SK-N-SH (cell line): ENCODE measurements at regions not wholly inside any gene's neighbourhood (a gene's known extent, or its start where the extent isn't known, plus 50 kb on each side); places are given as distances from the start of the nearest gene placed in this dataset.

Source experiments
- CTCF ChIP-seq: fragments of 200-600 bp; sonication (generic); IDR thresholded peaks from 2 replicates; pipeline ENCODE4 v1.6.1; 2017; ENCODE audit warnings: antibody characterized with exemption, mild to moderate bottlenecking, moderate library complexity
- EP300 ChIP-seq, 2 experiments: IDR thresholded peaks; 2 replicates each; pipeline versions ENCODE4 v1.4.0 to v1.6.1; 2012; ENCODE audit warnings: borderline replicate concordance in 1 of 2, low read depth in 1 of 2, low read length in 1 of 2
- MAX ChIP-seq: IDR thresholded peaks from 2 replicates; pipeline ENCODE4 v1.4.0; 2012; ENCODE audit warnings: low read depth
- POLR2AphosphoS5 ChIP-seq: IDR thresholded peaks from 2 replicates; pipeline ENCODE4 v1.6.1; 2012; ENCODE audit warnings: low read depth, low read length
- RXRA ChIP-seq: IDR thresholded peaks from 2 replicates; pipeline ENCODE4 v1.4.0; 2012; ENCODE audit warnings: low read depth, mild to moderate bottlenecking, borderline replicate concordance
- SIN3A ChIP-seq: IDR thresholded peaks from 2 replicates; pipeline ENCODE4 v1.6.1; 2012; ENCODE audit warnings: low read depth, mild to moderate bottlenecking, low read length, moderate library complexity, borderline replicate concordance
- TCF12 ChIP-seq: IDR thresholded peaks from 2 replicates; pipeline ENCODE4 v1.4.0; 2012
- YY1 ChIP-seq: IDR thresholded peaks from 2 replicates; pipeline ENCODE4 v1.4.0; 2012; ENCODE audit warnings: low read depth, mild to moderate bottlenecking
- ZBTB33 ChIP-seq: IDR thresholded peaks from 2 replicates; pipeline ENCODE4 v1.4.0; 2012; ENCODE audit warnings: low read depth, borderline replicate concordance

- TF ChIP-seq MAX (no peak), EP300 (IDR thresholded peaks at IDR 0.05; ENCODE audit: borderline replicate concordance in 1 of 2, low read depth in 1 of 2, low read length in 1 of 2) (no peak), CTCF (no peak), TCF12 (no peak), POLR2AphosphoS5 (no peak), ZBTB33 (no peak), YY1 (no peak), RXRA (no peak), SIN3A (no peak)
Measured at GRCh38 chr16:49913720-49914119, 57.8 kb upstream of the ZNF423 start.
